ENCODE measurements at regions not wholly inside any gene's neighbourhood (a gene's known extent, or its start where the extent isn't known, plus 50 kb on each side); places are given as distances from the start of the nearest gene placed in this dataset.
"Not testable (repeated sequence)": the region's sequence is repeated elsewhere in the genome, so short reads cannot be mapped to it uniquely, and the experiment has no call there.

GRCh38 chr11:89654669-89655068, 55.4 kb upstream of the TRIM77 start:
- H3K4me1 ChIP-seq; H3K9me3 ChIP-seq; H3K36me3 ChIP-seq; H3K4me3 ChIP-seq; H3K27ac ChIP-seq; intact Hi-C loops (cut with DNase I); DNase-seq; H3K27me3 ChIP-seq: not testable (repeated sequence)
- 54 to 64% methylated on average over 2 of the region's 2 CpGs for WGBS, 2 donors

- H3K27ac ChIP-seq; H3K27me3 ChIP-seq; intact Hi-C loops (cut with DNase I); DNase-seq; H3K4me3 ChIP-seq; H3K36me3 ChIP-seq; H3K4me1 ChIP-seq; H3K9me3 ChIP-seq: not testable (repeated sequence)
These were observed 51.3 kb upstream of the TRIM77 start for GRCh38 chr11:89658767-89659166.

- H3K9me3 ChIP-seq; intact Hi-C loops (cut with DNase I); H3K4me1 ChIP-seq; H3K36me3 ChIP-seq; H3K27ac ChIP-seq; H3K27me3 ChIP-seq; DNase-seq; H3K4me3 ChIP-seq: not testable (repeated sequence)
- 38 to 50% methylated on average over 2 of the region's 2 CpGs for WGBS, 2 donors
These were observed 50.7 kb upstream of the TRIM77 start for GRCh38 chr11:89659414-89659813.

GRCh38 chr11:89660234-89660633, 49.9 kb upstream of the TRIM77 start:
- Histone ChIP-seq H3K27me3 (no peaks in the 10 kb centered on the region), H3K9me3 (no peaks in the 10 kb centered on the region), H3K4me3 (no peak overlapping the region), H3K36me3 (no peaks in the 10 kb centered on the region), H3K4me1 (no peaks in the 10 kb centered on the region), H3K27ac (no peak overlapping the region)
- intact Hi-C loops (cut with DNase I), result no loop called here
- DNase-seq, result no peak
- TF ChIP-seq POLR2A (IDR thresholded peaks at IDR 0.05), result no peak
